ENCODE measurements at regions not wholly inside any gene's neighbourhood (a gene's known extent, or its start where the extent isn't known, plus 50 kb on each side); places are given as distances from the start of the nearest gene placed in this dataset.

GRCh38 chr22:48753752-48754517 is 1073.7 kb downstream of the BRD1 start:
- Histone ChIP-seq H3K9me2 (replicated peaks; ENCODE audit: control insufficient read depth, low read length) (no peaks in the 10 kb centered on the region), H3K4me3 (ENCODE audit: low read length) (no peak overlapping the region), H3K4me1 (ENCODE audit: control insufficient read depth, low read length) (no peaks in the 10 kb centered on the region), H4K20me1 (ENCODE audit: control insufficient read depth, insufficient read depth, low read depth, low read length) (no peaks in the 10 kb centered on the region), H3K79me2 (ENCODE audit: control insufficient read depth, low read length) (no peaks in the 10 kb centered on the region), H3K4me2 (ENCODE audit: low read length) (no peak overlapping the region), H3K36me3 (ENCODE audit: control insufficient read depth, low read length) (no peaks in the 10 kb centered on the region), H3K27me3 (ENCODE audit: control insufficient read depth, low read length) (no peaks in the 10 kb centered on the region), H3K9me3 (ENCODE audit: control insufficient read depth, insufficient read depth, low read length) (no peaks in the 10 kb centered on the region), H3F3A (ENCODE audit: control insufficient read depth, insufficient read depth) (no peaks in the 10 kb centered on the region), H3K27ac (ENCODE audit: low read depth, low read length) (no peak overlapping the region)
- no peak for TF ChIP-seq EZH2phosphoT487 (IDR thresholded peaks at IDR 0.05; ENCODE audit: borderline replicate concordance, low read length)
- TF ChIP-seq, protein P1, sequence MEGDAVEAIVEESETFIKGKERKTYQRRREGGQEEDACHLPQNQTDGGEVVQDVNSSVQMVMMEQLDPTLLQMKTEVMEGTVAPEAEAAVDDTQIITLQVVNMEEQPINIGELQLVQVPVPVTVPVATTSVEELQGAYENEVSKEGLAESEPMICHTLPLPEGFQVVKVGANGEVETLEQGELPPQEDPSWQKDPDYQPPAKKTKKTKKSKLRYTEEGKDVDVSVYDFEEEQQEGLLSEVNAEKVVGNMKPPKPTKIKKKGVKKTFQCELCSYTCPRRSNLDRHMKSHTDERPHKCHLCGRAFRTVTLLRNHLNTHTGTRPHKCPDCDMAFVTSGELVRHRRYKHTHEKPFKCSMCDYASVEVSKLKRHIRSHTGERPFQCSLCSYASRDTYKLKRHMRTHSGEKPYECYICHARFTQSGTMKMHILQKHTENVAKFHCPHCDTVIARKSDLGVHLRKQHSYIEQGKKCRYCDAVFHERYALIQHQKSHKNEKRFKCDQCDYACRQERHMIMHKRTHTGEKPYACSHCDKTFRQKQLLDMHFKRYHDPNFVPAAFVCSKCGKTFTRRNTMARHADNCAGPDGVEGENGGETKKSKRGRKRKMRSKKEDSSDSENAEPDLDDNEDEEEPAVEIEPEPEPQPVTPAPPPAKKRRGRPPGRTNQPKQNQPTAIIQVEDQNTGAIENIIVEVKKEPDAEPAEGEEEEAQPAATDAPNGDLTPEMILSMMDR (IDR thresholded peaks at IDR 0.05; ENCODE audit: low read depth, low read length, poor library complexity, severe bottlenecking): no peak

- no peaks in the 10 kb centered on the region for H3K79me2 ChIP-seq (ENCODE audit: control insufficient read depth, low read length)
- no peaks in the 10 kb centered on the region for H3K4me1 ChIP-seq (ENCODE audit: control insufficient read depth, low read length)
- no peaks in the 10 kb centered on the region for H3K36me3 ChIP-seq (ENCODE audit: control insufficient read depth, low read length)
- H3K4me3 ChIP-seq (ENCODE audit: low read length): no peak overlapping the region
- no peak for TF ChIP-seq EZH2phosphoT487 (IDR thresholded peaks at IDR 0.05; ENCODE audit: borderline replicate concordance, low read length)
- TF ChIP-seq, protein P1 (IDR thresholded peaks at IDR 0.05; ENCODE audit: low read depth, low read length, poor library complexity, severe bottlenecking): no peak
- H3F3A ChIP-seq (ENCODE audit: control insufficient read depth, insufficient read depth): no peaks in the 10 kb centered on the region
- no peaks in the 10 kb centered on the region for H3K27me3 ChIP-seq (ENCODE audit: control insufficient read depth, low read length)
- no peaks in the 10 kb centered on the region for H3K9me3 ChIP-seq (ENCODE audit: control insufficient read depth, insufficient read depth, low read length)
- no peak overlapping the region for H3K4me2 ChIP-seq (ENCODE audit: low read length)
- H3K27ac ChIP-seq (ENCODE audit: low read depth, low read length): no peak overlapping the region
- no peaks in the 10 kb centered on the region for H3K9me2 ChIP-seq (replicated peaks; ENCODE audit: control insufficient read depth, low read length)
- H4K20me1 ChIP-seq (ENCODE audit: control insufficient read depth, insufficient read depth, low read depth, low read length): no peaks in the 10 kb centered on the region
These were observed 1074.3 kb downstream of the BRD1 start for GRCh38 chr22:48753381-48753730.

GRCh38 chr22:48752451-48753380 is 1075.0 kb downstream of the BRD1 start:
- no peak overlapping the region for H3K4me3 ChIP-seq (ENCODE audit: low read length)
- TF ChIP-seq, protein P1 (IDR thresholded peaks at IDR 0.05; ENCODE audit: low read depth, low read length, poor library complexity, severe bottlenecking): no peak
- no peak for TF ChIP-seq EZH2phosphoT487 (IDR thresholded peaks at IDR 0.05; ENCODE audit: borderline replicate concordance, low read length)
- H3K9me2 ChIP-seq (replicated peaks; ENCODE audit: control insufficient read depth, low read length): no peaks in the 10 kb centered on the region
- no peaks in the 10 kb centered on the region for H4K20me1 ChIP-seq (ENCODE audit: control insufficient read depth, insufficient read depth, low read depth, low read length)
- H3K9me3 ChIP-seq (ENCODE audit: control insufficient read depth, insufficient read depth, low read length): no peaks in the 10 kb centered on the region
- no peaks in the 10 kb centered on the region for H3K79me2 ChIP-seq (ENCODE audit: control insufficient read depth, low read length)
- no peaks in the 10 kb centered on the region for H3K27me3 ChIP-seq (ENCODE audit: control insufficient read depth, low read length)
- no peak overlapping the region for H3K4me2 ChIP-seq (ENCODE audit: low read length)
- H3K27ac ChIP-seq (ENCODE audit: low read depth, low read length): no peak overlapping the region
- H3F3A ChIP-seq (ENCODE audit: control insufficient read depth, insufficient read depth): no peaks in the 10 kb centered on the region
- no peaks in the 10 kb centered on the region for H3K4me1 ChIP-seq (ENCODE audit: control insufficient read depth, low read length)
- no peaks in the 10 kb centered on the region for H3K36me3 ChIP-seq (ENCODE audit: control insufficient read depth, low read length)
